Medulla oblongata (tissue), 1 donor: ENCODE measurements at regions not wholly inside any gene's neighbourhood (a gene's known extent, or its start where the extent isn't known, plus 50 kb on each side); places are given as distances from the start of the nearest gene placed in this dataset.

ENCODE experiments used
- DNase-seq: peaks from one replicate; pipeline ENCODE4 v3.0.0-alpha.2; 2015; ENCODE audit errors: extremely low spot score

DNA sequence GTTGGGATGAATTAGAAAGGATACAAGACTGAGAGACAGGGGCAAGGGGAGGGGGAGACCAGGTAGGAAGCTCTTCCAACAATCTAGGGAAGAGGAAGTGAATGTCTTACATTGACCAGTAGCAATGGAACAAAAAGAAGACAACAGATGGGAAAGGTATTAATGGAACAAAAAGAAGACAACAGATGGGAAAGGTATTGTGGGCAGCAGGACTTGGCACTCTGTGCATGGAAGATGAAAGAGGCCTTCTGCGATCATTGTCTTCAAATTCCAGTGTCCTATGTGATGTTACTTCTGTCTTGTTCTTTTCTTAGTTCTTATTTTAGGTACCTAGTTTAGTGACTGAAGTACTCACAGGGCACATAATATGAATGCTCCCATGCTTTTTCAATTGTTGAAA, 161.8 kb downstream of the PALM2AKAP2 start:
- DNase-seq = no peak

DNA sequence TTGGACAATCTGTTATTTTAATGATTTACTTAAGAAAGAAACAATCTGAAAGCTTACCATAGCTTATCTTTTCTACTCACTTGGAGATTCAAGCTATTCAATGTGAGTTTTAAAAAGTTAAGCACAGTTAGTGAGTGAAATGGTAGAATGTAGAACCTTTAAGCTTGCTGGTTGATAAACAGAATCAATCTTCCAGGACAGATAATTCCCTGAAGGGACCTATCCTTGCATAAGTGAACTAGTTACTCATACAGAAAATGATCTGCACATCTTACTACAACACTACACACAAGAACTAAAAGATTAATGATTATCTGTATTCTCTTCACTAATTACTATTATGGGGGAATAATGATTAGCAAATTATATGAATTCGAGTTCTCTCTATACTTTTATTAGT, 165.6 kb downstream of the PALM2AKAP2 start:
- DNase-seq = no peak

DNA sequence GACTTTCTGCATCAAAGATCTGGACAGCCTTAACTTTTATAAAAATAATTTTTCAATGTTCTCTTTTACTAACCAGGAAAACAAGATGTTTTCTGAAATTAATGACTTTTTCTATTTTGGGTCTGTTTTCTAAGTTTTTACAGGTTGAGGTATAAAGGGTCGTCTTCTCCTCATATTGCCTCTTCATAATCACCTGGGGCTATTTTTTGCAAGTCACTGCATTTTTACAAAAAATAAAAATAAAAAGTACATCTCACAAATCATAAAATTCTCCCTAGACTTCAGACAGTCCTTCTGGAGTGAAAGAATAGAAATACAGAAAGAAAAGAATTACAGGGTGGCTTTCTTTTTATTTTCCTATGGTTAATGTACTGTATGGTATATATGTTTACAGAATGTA, 168.5 kb downstream of the PALM2AKAP2 start:
- no peak for DNase-seq

DNA sequence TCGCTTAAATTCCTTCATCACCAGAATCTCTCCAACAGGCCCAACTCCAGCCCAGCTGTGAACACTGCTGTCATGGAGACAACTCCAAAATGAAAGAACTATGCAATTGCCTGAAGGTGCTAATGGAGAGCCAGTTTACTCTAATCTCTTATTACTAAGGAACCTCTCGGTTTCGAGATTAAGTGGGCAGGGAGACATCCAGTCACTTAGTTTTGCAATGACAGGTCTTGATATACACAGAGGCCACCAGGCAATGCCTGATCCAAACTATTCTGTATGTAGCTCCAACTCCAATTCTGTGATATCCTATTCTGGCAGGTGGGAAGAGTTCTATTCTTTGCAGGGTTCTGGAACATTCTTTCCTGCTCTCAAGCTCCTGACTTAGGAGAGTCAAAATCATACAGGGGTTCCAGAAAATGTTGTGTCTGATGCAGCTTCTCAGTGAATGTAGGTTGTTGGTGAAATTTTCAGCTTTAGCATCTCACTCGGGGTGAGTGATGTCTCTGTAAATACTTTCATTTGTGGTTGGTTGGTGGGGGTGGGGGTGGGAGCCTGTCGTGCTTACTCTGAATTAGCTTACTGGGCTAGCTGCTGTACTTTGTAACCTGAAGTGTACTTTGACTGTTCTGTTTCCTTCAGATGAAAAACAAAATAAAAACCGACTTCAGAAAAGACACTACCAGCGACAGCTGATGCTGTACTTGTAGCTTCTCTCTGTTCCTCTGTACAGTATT, 170.9 kb downstream of the PALM2AKAP2 start:
- DNase-seq = no peak

DNA sequence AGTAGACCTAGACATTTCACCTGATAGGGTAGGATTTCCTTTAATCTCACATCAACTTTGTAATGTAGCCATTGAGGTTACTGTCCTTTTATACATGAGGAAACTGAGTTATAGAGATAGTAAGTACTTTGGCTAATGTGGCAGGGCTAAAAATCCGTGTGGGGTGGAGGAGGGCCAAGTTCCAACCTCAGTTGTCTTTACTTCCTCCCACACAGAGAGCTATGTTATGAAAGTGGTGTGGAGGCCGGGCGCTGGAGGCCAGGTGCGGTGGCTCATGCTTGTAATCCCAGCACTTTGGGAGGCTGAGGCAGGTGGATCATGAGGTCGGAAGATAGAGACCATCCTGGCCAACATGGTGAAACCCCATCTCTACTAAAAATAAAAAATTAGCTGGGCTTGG, 173.3 kb downstream of the PALM2AKAP2 start:
- DNase-seq = no peak

DNA sequence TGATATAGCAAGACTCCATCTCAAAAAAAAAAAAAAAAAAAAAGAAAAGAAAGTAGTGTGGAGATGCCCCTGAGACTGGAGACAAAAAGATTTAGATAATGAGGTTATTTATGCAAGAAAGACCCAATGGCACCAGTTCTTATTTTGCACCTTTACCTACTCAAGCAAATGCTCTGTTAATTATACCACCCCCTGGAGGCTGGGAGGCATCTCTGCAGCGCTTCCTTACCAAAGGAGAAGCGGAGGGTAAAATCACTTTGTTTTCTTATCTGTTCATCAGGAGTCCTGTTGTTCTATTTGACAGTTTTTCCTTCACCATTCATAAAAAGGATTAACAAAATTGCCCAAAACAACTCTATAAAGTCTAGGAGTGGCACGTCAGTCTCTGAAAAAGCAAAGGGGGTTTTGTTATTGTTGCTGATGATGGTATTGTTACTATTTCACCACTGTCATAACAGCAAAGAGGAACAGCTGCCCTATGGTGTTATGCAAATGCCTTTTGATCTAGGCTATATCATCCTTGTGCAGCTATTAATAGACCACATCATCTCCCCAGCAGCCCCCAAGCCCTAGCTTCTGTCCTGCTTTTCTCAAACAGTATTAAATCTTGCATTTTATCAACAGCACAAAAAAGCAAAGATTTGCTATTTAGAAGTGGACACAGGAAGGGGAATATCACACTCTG, 174.0 kb downstream of the PALM2AKAP2 start:
- no peak for DNase-seq

DNA sequence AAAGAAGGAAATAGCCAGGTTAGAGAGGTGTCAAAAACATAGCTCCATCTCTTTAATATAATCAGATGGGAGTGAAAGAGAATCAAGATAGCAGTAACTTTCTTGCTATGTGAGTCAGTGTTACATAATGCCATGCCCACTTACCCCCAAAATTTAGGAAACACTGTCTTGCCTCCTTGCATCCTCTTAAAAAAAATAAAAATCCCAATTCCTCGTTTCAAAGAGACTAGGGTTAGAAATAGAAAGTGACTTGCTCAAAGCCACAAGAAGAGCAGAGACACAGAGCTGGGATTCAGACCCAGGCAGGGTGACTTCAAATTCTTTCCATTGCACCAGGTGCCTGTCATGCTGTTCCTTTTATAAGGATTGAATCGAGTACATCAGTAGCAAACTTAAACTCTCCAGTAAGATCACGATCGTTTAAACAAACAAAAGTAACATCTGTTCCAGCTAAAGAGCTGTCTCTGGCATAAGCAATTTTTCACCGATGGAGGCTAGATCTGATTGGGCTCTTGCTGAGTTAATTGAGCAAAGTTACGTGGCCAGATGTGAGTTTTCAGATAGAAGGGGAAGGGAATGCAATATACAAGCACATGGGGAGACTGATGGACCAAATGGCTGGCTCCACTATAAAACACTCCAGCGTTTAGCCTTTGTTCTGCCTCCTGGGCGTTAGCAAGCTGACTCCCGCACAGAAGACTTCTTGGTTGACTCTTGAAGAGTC, 176.9 kb downstream of the PALM2AKAP2 start:
- no peak for DNase-seq

DNA sequence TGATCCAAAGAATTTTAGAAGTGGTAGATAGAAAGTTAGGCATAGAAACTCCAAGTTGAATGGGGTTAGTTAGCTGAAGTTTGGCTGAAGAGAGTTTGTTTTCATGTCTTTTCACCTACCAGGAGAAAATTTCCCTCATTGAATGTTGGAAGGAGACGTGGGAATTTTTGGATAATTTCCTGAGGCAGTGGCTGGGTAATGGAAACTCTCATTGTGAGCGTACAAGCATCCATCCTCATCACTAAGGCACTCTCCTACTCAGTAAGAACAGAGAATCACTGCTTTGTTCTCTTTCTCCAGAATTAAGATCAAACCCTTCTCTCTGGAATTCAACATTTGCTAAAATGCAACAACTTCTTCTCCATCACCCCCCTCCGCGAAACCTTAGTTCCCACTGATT, 179.7 kb downstream of the PALM2AKAP2 start:
- DNase-seq = no peak

DNA sequence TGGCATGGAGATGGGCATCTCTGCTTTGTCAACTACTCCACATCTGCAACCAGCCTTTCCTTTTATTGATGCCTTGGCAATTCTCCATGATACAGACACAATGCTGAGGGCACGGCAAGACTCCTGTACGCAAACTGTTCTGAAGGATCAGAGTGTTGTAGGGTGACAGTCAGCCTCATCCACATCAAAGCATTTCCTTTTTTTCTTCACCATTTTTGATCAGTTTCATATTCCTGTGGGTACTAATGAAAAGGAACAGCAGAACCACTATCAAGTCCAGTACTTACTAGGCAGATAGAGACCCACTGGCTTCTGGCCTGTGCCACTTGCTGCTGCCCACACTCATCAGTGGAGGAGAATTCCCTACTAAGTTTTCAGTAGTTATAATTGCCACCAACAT, 181.6 kb downstream of the PALM2AKAP2 start:
- DNase-seq = no peak

DNA sequence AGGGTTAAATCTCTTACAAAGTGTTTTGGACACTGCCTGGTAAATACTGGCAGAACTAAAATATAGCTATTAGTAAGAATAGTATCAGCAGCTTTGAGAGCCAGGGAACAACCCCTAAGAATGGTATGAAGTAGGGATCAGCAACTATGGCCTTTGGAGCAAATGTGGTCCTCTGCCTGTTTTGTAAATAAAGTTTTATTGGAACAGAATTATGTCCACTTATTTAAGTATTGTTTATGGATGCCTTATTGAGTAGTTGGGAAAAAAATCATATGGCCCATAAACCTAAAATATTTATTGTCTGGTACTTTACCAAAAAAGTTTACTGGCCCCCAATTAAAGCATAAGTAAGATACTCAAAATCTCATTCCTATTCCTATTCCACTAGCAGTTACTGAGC, 182.2 kb downstream of the PALM2AKAP2 start:
- no peak for DNase-seq

DNA sequence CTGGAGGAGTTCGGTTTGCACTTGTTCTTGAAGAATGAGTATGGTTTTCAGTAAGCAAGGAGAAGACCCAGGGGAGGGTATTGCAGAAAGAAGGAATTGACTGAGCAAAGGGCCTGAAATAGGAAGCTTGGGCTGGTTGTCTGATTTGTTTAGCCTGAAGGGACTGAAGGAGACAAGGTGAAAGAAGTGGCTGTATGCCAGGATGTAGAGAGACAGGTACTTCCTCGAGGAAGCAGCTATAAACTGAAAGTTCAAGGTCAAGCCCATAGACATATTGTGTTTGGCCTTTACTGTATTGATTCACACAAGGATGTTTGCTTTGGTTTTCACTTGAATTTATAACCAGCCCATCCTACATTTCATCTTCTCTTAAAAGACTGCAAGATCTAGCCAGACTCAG, 183.1 kb downstream of the PALM2AKAP2 start:
- DNase-seq = no peak

DNA sequence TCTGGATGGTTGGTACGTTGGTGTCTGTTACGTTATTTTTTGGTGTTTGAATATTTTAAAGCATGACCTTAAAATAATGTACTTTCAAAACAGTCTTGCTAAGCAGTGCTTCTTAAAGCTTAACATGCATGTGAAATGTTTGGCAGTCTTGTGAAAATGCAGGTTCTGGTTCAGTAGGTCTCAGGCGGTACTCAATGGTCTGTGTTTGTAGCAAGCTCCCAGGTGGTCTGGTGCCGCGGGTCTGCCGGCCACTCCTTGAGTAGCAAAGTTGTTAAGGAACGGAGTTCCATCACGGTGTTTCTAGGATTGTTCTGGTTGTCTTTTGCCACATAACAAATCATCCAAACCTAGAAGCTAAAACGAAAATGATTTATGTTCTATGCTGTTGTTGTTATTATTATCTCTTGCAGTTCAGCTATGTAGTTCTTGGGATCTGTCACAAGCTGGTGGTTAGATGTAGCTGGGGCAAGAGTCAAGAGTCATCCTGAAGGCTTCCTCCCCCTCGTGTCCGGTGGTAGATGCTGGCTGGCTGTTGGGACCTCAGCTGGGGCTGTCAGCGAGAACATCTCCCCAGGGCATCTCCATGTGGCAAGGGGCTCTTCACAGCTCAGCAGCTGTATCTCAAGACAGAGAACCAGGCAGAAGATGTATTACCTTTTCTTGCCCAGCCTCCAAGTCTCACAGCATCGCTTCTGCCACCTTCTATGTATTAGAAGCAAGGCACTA, 186.8 kb downstream of the PALM2AKAP2 start:
- DNase-seq = no peak

DNA sequence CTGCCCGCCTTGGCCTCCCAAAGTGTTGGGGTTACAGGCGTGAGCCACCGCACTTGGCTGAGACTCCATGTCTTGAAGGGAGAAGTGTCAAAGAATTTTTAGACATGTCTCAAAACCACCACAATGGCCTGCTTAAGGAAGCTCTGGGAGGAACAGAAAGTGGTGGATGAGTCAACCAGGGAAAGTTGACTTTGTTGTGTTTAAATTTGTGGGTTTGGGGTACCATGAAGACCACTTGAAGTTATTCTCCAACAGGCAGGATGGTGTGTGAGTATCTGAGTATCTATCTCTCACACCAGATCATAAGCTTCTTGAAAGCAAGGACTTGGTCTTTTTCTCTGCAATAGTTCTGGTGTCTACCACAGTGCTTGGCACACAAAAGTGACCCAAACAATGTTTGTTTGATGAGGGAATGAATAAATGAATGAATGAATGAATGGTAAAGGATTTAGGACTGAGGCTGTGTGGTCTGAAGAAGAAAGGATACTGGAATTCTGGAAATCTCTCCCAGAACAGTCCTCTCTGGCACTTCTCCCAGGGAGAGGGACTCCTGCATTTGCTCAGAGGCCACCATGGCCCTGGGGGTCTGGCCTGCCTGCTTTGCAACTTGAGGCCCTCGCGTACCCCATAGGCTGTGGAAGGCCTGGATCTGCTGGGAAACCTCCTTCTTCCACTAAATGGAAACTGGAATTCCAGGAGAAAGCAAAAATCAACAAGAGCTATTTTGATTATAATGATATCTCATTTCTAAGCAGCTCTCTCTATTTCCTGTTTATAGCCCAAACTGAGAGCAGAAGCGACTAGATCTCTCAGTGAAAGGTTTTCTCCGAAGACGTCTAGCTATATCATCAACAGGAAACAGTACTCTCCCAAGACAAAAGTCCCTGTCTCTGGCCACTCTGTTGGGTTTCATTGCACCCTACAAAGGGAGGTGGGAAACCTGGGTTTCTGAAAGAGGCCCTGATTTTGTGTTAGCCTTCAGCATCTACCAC, 187.9 kb downstream of the PALM2AKAP2 start:
- peak; percentile 65 for DNase-seq

DNA sequence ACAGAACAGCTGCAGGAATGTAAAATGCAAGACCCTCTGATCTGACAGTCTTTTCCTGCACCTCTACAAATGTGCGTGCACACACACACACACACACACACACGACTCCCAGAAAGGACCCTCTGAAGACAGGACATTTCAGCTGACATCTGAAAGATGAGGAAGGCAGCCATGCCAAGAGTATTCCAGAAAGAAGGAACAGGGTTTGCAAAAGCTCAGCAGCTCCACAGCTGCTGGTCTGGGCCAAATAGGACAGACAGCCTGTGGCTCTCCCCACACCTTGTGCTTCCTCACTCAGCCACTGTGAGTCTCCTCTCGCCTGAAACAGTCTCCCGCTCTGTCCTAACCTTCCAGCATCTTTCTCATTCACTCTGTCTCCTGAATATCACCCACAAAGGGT, 189.0 kb downstream of the PALM2AKAP2 start:
- DNase-seq = peak; percentile 26

DNA sequence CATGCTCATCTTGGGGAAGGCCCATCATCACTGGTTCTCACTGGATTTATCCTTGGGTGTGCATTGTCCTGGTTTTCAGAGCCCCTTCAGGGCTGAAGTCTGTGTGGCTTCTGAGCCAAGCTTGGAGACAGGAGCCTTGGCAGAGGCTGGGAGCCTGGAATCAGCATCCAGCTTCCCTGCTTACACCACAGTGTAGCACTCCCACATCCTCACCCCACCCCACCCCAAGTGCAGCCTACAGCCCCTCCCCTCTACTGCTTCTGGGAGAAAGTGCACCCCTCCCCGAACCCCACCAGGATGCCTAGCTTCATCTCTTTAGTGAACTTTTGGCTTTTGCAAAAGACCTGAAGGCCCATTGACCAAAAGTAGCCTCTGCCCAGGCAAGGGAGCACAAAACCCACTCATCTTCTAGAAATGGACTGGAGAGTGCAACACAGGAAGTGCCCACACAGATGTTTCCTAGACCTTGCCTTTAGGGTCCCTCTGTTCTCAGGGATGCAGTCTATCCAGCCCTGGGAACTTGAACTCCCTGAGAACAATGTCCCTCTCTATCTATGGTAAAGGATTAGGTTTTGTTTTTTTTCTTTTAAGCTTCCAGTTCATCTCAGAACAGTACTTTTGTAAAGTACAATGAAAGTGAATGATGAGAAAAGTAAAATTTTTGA, 189.7 kb downstream of the PALM2AKAP2 start:
- DNase-seq = no peak

DNA sequence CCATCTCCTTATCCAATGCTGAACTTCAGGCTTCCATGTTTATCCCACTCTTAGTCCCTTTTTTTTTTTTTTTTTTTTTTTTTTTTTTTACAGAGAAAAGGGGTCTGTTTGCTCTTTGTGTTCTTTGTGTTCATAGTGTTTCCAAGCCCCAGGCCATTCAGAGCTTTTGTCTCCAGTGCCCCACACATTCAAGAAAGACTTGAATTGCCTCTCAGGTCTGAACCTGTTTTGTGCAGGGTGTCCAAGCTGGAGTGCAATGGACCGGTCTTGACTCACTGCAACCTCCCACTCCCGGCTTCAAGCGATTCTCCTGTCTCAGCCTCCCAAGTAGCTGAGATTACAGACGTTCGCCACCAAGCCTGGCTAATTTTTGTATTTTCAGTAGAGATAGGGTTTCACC, 191.2 kb downstream of the PALM2AKAP2 start:
- DNase-seq = no peak

DNA sequence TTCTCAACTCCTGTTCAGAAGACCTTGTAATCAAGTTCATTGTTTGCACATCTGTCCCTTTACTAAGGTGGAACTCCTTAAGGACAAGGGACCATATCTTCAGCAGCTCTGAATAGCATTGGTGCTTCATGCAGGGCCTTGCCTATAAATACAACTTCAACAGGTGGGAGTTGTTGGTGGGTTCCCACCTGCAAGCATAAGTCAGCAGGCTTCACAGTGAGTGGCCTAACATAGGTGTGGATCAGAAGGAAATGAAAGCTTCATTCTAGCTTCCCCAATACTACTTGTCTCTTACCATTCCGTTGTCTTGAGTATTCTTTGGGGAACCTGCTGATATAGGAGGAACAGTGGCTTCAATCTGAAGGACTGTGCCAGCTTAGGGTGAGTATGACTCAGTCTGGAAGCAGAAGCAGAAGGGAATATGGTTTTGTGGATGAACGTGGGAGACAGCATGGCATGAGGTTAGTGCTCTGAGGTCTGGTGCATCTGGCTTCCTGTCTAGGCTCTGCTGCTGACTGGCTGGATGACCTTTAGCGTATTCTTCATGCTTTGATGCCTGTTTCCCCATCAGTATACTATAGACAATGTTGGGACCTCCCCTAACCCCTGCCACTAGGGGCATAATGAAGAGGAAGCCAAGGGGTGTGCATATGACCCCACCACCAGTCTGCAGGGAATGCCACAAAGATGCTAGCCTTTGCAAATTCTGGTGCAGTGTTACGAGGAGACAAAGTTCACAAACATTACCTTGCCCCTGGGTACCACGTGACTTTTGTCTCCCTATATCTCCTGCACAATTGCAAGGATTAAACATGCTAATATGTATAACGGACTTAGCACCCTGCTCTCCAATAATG, 192.3 kb downstream of the PALM2AKAP2 start:
- peak; percentile 85 for DNase-seq

DNA sequence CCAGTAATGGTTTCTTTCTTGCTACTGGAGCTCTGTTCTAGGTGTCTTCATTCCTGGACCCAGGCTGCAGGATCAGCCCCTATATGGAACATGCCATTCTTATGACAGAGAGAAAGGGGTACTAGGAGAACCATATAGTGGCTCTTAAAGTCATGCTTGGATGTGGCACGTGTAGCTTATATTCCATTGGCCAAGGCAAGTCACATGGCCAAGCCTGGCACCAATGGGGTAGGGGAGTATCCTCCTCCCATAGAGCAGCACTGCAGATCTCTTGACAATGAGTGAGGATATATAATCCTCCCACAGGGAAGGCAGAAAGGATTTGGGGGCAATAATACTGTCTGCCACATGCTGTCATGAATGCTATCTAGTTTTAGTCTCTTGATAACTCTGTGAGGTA, 193.3 kb downstream of the PALM2AKAP2 start:
- no peak for DNase-seq

DNA sequence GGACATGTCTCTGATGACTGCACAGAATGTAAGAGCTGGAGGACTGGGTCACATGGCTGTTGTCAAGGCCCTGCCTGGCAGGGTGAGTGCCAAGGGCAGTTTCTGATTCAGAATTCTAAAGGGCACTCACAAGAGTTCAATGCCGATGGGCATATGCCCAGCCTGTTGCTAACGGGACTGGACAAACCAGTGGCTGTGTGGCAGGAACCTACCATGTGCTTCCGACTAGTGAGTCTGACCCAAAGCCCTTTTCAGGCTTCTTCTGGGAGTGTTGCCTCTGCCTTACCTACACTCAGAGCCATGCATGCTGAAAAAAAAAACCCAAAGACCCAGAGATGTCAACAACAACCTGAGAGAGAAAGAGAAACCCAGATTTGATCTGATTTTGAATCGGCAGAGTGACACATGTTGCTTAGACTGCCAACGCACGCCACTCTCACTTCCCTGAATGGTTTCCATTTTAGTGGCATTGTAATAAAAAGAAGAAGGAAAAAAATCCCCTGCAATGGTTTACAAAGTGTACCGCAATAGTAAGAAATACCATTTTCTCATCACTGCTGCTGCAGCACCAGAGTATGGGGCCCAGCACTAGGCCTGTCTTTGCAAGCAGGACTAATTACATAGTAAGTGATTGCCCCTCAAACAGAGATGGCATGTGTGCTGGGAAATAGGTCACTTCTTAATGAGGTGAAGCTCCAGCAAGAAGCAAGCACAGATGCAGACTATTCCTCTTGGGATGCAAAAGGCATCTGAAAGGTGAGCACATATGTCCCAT, 194.3 kb downstream of the PALM2AKAP2 start:
- peak; percentile 76 for DNase-seq
